Neutrophil (primary cell): ENCODE measurements at regions not wholly inside any gene's neighbourhood (a gene's known extent, or its start where the extent isn't known, plus 50 kb on each side); places are given as distances from the start of the nearest gene placed in this dataset.

Source experiments
- H3K27ac ChIP-seq: fragments of 200-600 bp; sonication (generic); 2 replicates; pipeline ENCODE4 v1.5.1; 2016; ENCODE audit warnings: mild to moderate bottlenecking, moderate library complexity
- H3K27me3 ChIP-seq: fragments of 200-600 bp; sonication (generic); 2 replicates; pipeline ENCODE4 v1.6.0; 2016; ENCODE audit warnings: mild to moderate bottlenecking
- H3K36me3 ChIP-seq: fragments of 200-600 bp; sonication (generic); 2 replicates; pipeline ENCODE4 v1.5.1; 2017
- H3K4me1 ChIP-seq, 2 experiments: fragments of 200-600 bp in 1 of 2; sonication (generic) in 1 of 2; 1 replicate in 1 of 2; 2 replicates in 1 of 2; pipeline versions ENCODE4 v1.5.1 to v1.6.1; 2013 to 2016; ENCODE audit warnings: low read depth in 1 of 2, low read length in 1 of 2, mild to moderate bottlenecking in 1 of 2, moderate library complexity in 1 of 2; ENCODE audit not compliant: control insufficient read depth in 1 of 2, insufficient read depth in 1 of 2
- H3K4me3 ChIP-seq, 2 experiments: fragments of 200-600 bp in 1 of 2; sonication (generic) in 1 of 2; 1 replicate in 1 of 2; 2 replicates in 1 of 2; pipeline ENCODE4 v1.5.1; 2013 to 2016; ENCODE audit warnings: low read depth in 1 of 2, low read length in 1 of 2, mild to moderate bottlenecking in 1 of 2, moderate library complexity in 1 of 2
- H3K9me3 ChIP-seq: fragments of 200-600 bp; sonication (generic); 2 replicates; pipeline ENCODE4 v1.5.1; 2016
- CTCF ChIP-seq: fragments of 200-600 bp; sonication (generic); IDR thresholded peaks from 2 replicates; pipeline ENCODE4 v1.5.1; 2016; ENCODE audit warnings: antibody characterized with exemption

DNA sequence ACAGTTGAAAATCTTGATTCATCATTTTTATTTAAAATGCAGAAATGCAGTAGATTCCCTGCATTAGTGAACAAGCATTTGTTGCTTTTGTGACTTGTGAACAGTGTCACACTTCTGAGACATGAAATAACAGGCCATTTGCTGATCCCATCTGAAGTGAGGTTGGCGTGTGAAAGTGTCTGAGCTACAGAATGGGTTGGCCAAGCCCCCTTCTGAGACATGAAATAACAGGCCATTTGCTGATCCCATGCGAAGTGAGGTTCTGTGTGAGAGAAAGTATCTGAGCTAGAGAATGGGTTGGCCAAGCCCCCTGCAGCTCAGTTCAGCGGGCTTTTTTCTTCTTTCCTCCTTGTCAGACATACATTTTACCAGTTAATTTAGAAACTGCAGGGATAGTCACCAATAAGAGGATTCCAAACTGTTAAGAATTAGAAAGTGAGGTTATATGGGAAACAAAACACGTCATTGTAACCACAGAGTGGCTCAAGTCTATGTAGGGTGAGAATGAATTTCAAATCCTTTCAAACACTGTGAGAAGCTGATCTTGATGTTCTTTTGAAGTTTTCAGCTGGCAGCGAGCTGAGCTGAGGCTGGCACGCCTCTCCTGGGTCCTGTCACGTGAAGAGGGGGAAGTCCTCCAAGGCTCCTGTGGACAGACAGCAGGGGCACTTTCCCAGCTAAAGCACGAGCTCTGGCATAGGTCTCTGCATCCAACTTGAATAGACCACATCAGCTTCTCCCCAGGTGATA, 339.2 kb upstream of the SALL3 start:
- no peaks in the 10 kb centered on the region for H3K27me3 ChIP-seq
- no peaks in the 10 kb centered on the region for H3K4me1 ChIP-seq
- H3K27ac ChIP-seq: no peak overlapping the region
- TF ChIP-seq CTCF: no peak
- no peaks in the 10 kb centered on the region for H3K36me3 ChIP-seq
- no peak overlapping the region for H3K4me3 ChIP-seq
- H3K9me3 ChIP-seq: no peaks in the 10 kb centered on the region

DNA sequence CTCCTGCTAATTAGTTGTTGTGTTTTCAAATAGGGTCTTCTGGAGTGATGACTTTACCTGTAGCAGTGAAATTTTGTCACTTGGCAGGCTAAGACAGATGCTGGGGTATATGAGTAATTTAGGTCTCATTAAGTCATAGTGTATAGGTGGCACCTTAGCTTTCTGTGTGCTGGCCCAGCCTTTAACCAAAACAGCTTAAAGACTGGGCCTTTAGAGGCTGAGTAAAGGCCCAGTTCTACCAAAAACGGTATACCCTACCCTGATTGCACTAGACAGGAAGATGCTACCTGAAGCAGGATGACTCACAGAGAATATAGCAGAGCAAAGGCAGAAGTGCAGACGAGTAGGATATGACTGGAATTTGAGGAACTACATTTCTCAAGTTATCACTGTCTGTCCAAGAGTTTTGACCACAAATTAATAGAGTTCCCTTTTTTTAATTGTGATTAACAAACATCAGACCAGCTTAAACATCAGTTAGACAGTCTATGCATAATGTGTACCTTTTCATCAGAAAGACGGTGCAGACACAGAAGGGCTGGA, 337.9 kb upstream of the SALL3 start:
- no peaks in the 10 kb centered on the region for H3K4me1 ChIP-seq
- no peaks in the 10 kb centered on the region for H3K36me3 ChIP-seq
- no peak overlapping the region for H3K4me3 ChIP-seq
- no peak for TF ChIP-seq CTCF
- no peaks in the 10 kb centered on the region for H3K27me3 ChIP-seq
- no peak overlapping the region for H3K27ac ChIP-seq
- H3K9me3 ChIP-seq: no peaks in the 10 kb centered on the region

DNA sequence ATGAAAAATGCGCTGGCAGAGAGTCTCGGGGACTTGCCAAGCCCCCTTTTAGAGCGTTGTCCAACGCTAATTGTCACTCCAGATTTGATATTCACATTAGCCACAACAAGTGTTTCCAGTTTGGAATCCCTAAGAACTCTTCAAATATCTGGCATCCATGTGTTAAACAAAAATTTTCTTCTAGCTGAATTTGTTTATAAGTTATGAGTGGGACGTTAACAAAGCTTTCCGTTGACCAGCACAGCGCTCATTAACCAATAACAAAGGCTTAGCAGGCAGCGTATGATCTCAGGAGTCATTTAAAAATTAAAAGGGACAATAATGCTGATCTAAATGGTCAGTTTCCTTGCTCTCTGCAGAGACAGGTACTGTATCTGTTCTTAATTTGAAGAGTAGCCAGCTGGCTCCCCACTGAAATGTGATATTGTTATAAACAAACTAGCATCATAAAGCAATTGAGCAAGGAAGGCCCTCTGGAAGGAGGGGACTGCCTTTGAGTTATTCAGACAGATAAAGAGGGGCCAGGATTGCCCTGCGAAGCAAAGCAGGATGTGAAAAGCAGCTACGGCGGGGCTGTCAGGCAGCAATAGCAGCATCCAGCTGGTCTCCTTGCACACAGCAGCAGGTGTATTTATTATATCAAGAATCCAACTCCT, 337.2 kb upstream of the SALL3 start:
- Histone ChIP-seq H3K27me3 (no peaks in the 10 kb centered on the region), H3K9me3 (no peaks in the 10 kb centered on the region), H3K27ac (no peak overlapping the region), H3K4me1 (no peaks in the 10 kb centered on the region), H3K36me3 (no peaks in the 10 kb centered on the region), H3K4me3 (no peak overlapping the region)
- no peak for TF ChIP-seq CTCF

DNA sequence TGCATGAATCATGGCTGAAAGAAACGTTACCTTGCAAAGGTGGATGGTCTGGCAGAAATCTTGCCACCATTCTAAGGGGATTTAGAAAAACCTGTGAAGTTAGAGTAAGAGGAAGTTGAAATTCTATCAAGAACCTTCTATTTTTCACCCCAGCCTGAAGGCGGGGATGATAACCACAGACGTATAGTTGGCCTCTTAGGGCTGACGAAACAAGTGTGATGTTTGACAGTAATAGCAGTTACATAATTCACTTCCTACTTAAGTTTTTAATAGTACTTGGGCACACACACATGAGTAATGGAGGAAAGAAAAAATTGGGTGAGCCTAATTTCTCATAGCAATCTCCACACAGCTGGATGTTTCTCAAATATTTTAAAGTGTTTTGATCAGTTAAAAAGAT, 336.6 kb upstream of the SALL3 start:
- H3K4me3 ChIP-seq: no peak overlapping the region
- no peaks in the 10 kb centered on the region for H3K9me3 ChIP-seq
- TF ChIP-seq CTCF: no peak
- no peaks in the 10 kb centered on the region for H3K36me3 ChIP-seq
- H3K4me1 ChIP-seq: no peaks in the 10 kb centered on the region
- no peaks in the 10 kb centered on the region for H3K27me3 ChIP-seq
- no peak overlapping the region for H3K27ac ChIP-seq

DNA sequence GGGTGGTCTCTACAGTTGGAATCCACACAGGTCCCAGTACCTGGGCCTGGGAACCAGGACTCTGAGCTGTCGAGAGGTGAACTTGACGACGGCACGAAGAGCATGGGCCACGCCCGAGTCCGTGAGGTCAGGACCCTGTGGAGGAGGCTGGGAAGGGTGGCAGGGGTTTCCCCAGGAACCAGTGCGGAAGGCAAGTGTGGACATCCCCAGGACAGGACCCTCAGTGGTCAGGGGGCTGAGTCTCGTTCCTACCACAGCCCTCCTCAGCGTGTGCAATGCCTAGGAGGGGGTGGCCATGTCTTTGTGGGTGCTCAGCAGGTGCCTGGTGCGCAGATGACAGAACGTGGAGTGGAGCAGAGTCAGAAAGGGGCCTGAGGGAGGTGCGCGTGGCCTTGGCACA, 335.6 kb upstream of the SALL3 start:
- Histone ChIP-seq H3K27me3 (no peaks in the 10 kb centered on the region), H3K27ac (no peak overlapping the region), H3K36me3 (no peaks in the 10 kb centered on the region), H3K9me3 (no peaks in the 10 kb centered on the region), H3K4me3 (no peak overlapping the region), H3K4me1 (no peaks in the 10 kb centered on the region)
- TF ChIP-seq CTCF: no peak
